GM12878 (cell line): ENCODE measurements at regions not wholly inside any gene's neighbourhood (a gene's known extent, or its start where the extent isn't known, plus 50 kb on each side); places are given as distances from the start of the nearest gene placed in this dataset.

Source experiments
- ATAC-seq: fragments of 200-7000 bp; cut with Tn5 transposase; 3 replicates; pipeline ENCODE4 v1.9.1; 2020; ENCODE audit warnings: mild to moderate bottlenecking, moderate library complexity
- BruUV-seq: library from RNA; stranded (reverse); fragments of 400-500 nt; replicated peaks from 2 replicates; lab custom pipeline; 2021; lab: Mats Ljungman, UMichigan
- CTCF ChIA-PET: fragments of 300-600 bp; sonication (Branson Sonifier 250); formaldehyde crosslinking; extraction: SDS; loops from one replicate; lab custom pipeline; 2021; ENCODE audit warnings: inconsistent platforms; lab: Yijun Ruan, JAX
- POLR2A ChIA-PET: fragments of 350-600 bp; formaldehyde crosslinking; extraction: SDS; loops from one replicate; lab custom pipeline; 2021; ENCODE audit warnings: inconsistent platforms; lab: Charles Lee
- RAD21 ChIA-PET: fragments of 300-600 bp; sonication (Branson Sonifier 250); formaldehyde crosslinking; loops from one replicate; lab custom pipeline; 2023; ENCODE audit warnings: antibody characterized with exemption; ENCODE audit not compliant: unreplicated experiment; lab: Charles Lee
- SMC1A ChIA-PET: fragments of 300-600 bp; sonication (Branson Sonifier 250); formaldehyde crosslinking; loops from one replicate; lab custom pipeline; 2023; ENCODE audit not compliant: unreplicated experiment, uncharacterized antibody; lab: Charles Lee
- DNase-seq: peaks from one replicate; pipeline ENCODE4 v3.0.0-alpha.2; 2011; ENCODE audit warnings: low read depth, low spot score
- FAIRE-seq: peaks from 3 replicates; lab custom pipeline; 2011; peaks lifted over from hg19 to GRCh38; lab: Jason Lieb, UNC
- H2AFZ ChIP-seq: 2 replicates; pipeline ENCODE4 v1.6.0; 2011; ENCODE audit warnings: low read depth, low read length, control low read depth; ENCODE audit not compliant: control insufficient read depth
- H3K27ac ChIP-seq: 2 replicates; pipeline ENCODE4 v1.5.1; 2011; ENCODE audit warnings: control low read depth; ENCODE audit not compliant: control insufficient read depth, insufficient read depth
- H3K27me3 ChIP-seq, 2 experiments: replicated peaks in 1 of 2; 2 replicates each; pipeline versions ENCODE4 v1.6.0 to v1.6.1; 2011; ENCODE audit warnings: low read length in 1 of 2; ENCODE audit not compliant: control insufficient read depth in 2 of 2, insufficient read depth in 2 of 2
- H3K36me3 ChIP-seq, 2 experiments: 2 replicates each; pipeline ENCODE4 v1.5.1; 2011; ENCODE audit warnings: low read length in 1 of 2; ENCODE audit not compliant: control insufficient read depth in 2 of 2, insufficient read depth in 2 of 2
- H3K4me1 ChIP-seq: 2 replicates; pipeline ENCODE4 v1.6.1; 2011; ENCODE audit warnings: mild to moderate bottlenecking, low read length, moderate library complexity, mixed read lengths; ENCODE audit not compliant: control insufficient read depth, insufficient read depth
- H3K4me2 ChIP-seq: 2 replicates; pipeline ENCODE4 v1.6.0; 2011; ENCODE audit warnings: control low read depth; ENCODE audit not compliant: control insufficient read depth, insufficient read depth
- H3K4me3 ChIP-seq: fragments of 200-600 bp; sonication (generic); 2 replicates; pipeline ENCODE4 v1.5.1; 2016
- H3K79me2 ChIP-seq: 2 replicates; pipeline ENCODE4 v1.6.0; 2011; ENCODE audit warnings: low read length; ENCODE audit not compliant: control insufficient read depth, insufficient read depth
- H3K9ac ChIP-seq: 2 replicates; pipeline ENCODE4 v1.8.0; 2011; ENCODE audit warnings: low read length, control low read depth, mixed read lengths; ENCODE audit not compliant: control insufficient read depth, insufficient read depth
- H3K9me3 ChIP-seq: replicated peaks from 3 replicates; pipeline ENCODE4 v1.5.1; 2011; ENCODE audit warnings: mild to moderate bottlenecking, low read length; ENCODE audit not compliant: control insufficient read depth, insufficient read depth
- H4K20me1 ChIP-seq: 2 replicates; pipeline ENCODE4 v1.6.0; 2011; ENCODE audit not compliant: control insufficient read depth, insufficient read depth
- BCL11A ChIP-seq: IDR thresholded peaks from 2 replicates; pipeline ENCODE4 v1.6.1; 2011; ENCODE audit warnings: low read depth, low read length
- CHD1 ChIP-seq: IDR thresholded peaks from 2 replicates; pipeline ENCODE4 v1.6.1; 2012; ENCODE audit warnings: low read depth, low read length, improper control_type of control experiment
- HCFC1 ChIP-seq: fragments of 150-350 bp; IDR thresholded peaks from 2 replicates; pipeline ENCODE4 v1.6.1; 2014; ENCODE audit warnings: low read length
- LARP7 ChIP-seq: fragments of 450-650 bp; IDR thresholded peaks from 2 replicates; pipeline ENCODE4 v1.6.1; 2017; ENCODE audit warnings: mild to moderate bottlenecking
- NFIC ChIP-seq: IDR thresholded peaks from 2 replicates; pipeline ENCODE4 v1.6.1; 2012; ENCODE audit warnings: low read depth, mild to moderate bottlenecking, inconsistent platforms, low read length, moderate library complexity
- NFXL1 ChIP-seq: fragments of 450-650 bp; IDR thresholded peaks from 2 replicates; pipeline ENCODE4 v1.6.1; 2017; ENCODE audit warnings: antibody characterized with exemption, mild to moderate bottlenecking, borderline replicate concordance
- RB1 ChIP-seq: fragments of 450-650 bp; formaldehyde crosslinking; IDR thresholded peaks from 2 replicates; pipeline ENCODE4 v1.6.1; 2017; ENCODE audit warnings: mild to moderate bottlenecking, borderline replicate concordance
- TARDBP ChIP-seq: IDR thresholded peaks from 2 replicates; pipeline ENCODE4 v1.6.1; 2016; ENCODE audit warnings: borderline replicate concordance
- TBL1XR1 ChIP-seq: IDR thresholded peaks from 2 replicates; pipeline ENCODE4 v1.6.1; 2012; ENCODE audit warnings: low read depth, low read length, improper control_type of control experiment
- ZNF207 ChIP-seq: fragments of 450-650 bp; IDR thresholded peaks from 2 replicates; pipeline ENCODE4 v1.6.1; 2014; ENCODE audit warnings: antibody characterized with exemption, mild to moderate bottlenecking, borderline replicate concordance
- WGBS: methylation state at CpG from one replicate; pipeline ENCODE4 v1.1.6; 2016; ENCODE audit warnings: low lambda C conversion rate; ENCODE audit not compliant: insufficient replicate concordance, insufficient coverage; ENCODE audit errors: missing lambda C conversion rate; 5-methylcytosine and 5-hydroxymethylcytosine counted together
- in situ Hi-C: fragments of 300-500 bp; cut with MboI; formaldehyde crosslinking; loops from 9 replicates; pipeline ENCODE4 v1.14.3; 2018; ENCODE audit warnings: mixed read lengths
- intact Hi-C: fragments of 100-400 bp; cut with micrococcal nuclease; formaldehyde crosslinking; loops from one replicate; pipeline ENCODE4 v1.14.2; 2022; ENCODE audit not compliant: unreplicated experiment
- TF ChIP-seq, protein P1 (sequence below): fragments of 450-650 bp; IDR thresholded peaks from 2 replicates; pipeline ENCODE4 v1.6.1; 2017; ENCODE audit warnings: mild to moderate bottlenecking
- TF ChIP-seq, protein P2 (sequence below): IDR thresholded peaks from 2 replicates; pipeline ENCODE4 v1.6.1; 2012; ENCODE audit warnings: improper control_type of control experiment, low read depth, low read length; ENCODE audit not compliant: insufficient replicate concordance
- TF ChIP-seq, protein P3 (sequence below): fragments of 450-650 bp; formaldehyde crosslinking; IDR thresholded peaks from 2 replicates; pipeline ENCODE4 v1.5.0; 2022; ENCODE audit warnings: mild to moderate bottlenecking, missing genetic modification characterization
- TF ChIP-seq, protein P4 (sequence below): fragments of 450-650 bp; IDR thresholded peaks from 2 replicates; pipeline ENCODE4 v1.6.1; 2017; ENCODE audit warnings: low read depth, mild to moderate bottlenecking, moderate library complexity

DNA sequence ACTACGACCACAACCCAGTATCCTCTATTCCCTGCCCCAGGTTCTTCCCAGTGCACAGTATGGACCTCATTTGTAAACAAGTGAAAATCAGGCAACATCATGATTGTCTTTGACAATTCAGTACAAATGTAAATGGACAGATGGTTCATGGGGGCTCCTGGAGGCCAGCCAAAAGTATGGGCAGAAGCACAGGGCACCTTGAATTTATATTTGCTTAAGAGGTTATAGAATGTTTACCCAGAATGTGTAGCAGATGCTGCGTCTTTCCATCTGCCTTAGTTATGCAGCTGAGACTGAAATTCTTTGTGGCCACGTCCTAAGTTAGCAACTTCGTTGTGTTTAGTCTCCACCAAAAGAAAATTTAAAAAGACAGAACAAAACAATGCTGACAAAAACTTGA lies 559.6 kb upstream of the NRSN1 start:
- ChIA-PET RAD21 (no interaction called here), POLR2A (no interaction called here), SMC1A (no interaction called here), CTCF (no interaction called here)
- intact Hi-C loops, result no loop called here
- ATAC-seq (no peak), FAIRE-seq (no peak), DNase-seq (no peak)
- WGBS, result 17% methylated on average over 4 of the region's 4 CpGs
- Histone ChIP-seq H3K9ac (no peak overlapping the region), H3K4me2 (no peak overlapping the region), H3K27me3 (no peaks in the 10 kb centered on the region; a peak in 1 of 4 replicates), H3K4me1 (no peaks in the 10 kb centered on the region), H3K79me2 (no peaks in the 10 kb centered on the region), H3K4me3 (no peak overlapping the region), H3K36me3 (no peaks in the 10 kb centered on the region), H3K27ac (no peak overlapping the region), H3K9me3 (no peaks in the 10 kb centered on the region), H2AFZ (no peak overlapping the region), H4K20me1 (no peaks in the 10 kb centered on the region)
- no TSS peak for BruUV-seq
- in situ Hi-C loops, result no loop called here
- TF ChIP-seq HCFC1 (no peak), ZNF207 (no peak), BCL11A (no peak), NFXL1 (no peak), TBL1XR1 (no peak), TARDBP (no peak), RB1 (no peak), CHD1 (no peak), LARP7 (no peak), NFIC (no peak)
- TF ChIP-seq, protein P1, sequence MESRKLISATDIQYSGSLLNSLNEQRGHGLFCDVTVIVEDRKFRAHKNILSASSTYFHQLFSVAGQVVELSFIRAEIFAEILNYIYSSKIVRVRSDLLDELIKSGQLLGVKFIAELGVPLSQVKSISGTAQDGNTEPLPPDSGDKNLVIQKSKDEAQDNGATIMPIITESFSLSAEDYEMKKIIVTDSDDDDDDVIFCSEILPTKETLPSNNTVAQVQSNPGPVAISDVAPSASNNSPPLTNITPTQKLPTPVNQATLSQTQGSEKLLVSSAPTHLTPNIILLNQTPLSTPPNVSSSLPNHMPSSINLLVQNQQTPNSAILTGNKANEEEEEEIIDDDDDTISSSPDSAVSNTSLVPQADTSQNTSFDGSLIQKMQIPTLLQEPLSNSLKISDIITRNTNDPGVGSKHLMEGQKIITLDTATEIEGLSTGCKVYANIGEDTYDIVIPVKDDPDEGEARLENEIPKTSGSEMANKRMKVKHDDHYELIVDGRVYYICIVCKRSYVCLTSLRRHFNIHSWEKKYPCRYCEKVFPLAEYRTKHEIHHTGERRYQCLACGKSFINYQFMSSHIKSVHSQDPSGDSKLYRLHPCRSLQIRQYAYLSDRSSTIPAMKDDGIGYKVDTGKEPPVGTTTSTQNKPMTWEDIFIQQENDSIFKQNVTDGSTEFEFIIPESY, result no peak
- TF ChIP-seq, protein P2, sequence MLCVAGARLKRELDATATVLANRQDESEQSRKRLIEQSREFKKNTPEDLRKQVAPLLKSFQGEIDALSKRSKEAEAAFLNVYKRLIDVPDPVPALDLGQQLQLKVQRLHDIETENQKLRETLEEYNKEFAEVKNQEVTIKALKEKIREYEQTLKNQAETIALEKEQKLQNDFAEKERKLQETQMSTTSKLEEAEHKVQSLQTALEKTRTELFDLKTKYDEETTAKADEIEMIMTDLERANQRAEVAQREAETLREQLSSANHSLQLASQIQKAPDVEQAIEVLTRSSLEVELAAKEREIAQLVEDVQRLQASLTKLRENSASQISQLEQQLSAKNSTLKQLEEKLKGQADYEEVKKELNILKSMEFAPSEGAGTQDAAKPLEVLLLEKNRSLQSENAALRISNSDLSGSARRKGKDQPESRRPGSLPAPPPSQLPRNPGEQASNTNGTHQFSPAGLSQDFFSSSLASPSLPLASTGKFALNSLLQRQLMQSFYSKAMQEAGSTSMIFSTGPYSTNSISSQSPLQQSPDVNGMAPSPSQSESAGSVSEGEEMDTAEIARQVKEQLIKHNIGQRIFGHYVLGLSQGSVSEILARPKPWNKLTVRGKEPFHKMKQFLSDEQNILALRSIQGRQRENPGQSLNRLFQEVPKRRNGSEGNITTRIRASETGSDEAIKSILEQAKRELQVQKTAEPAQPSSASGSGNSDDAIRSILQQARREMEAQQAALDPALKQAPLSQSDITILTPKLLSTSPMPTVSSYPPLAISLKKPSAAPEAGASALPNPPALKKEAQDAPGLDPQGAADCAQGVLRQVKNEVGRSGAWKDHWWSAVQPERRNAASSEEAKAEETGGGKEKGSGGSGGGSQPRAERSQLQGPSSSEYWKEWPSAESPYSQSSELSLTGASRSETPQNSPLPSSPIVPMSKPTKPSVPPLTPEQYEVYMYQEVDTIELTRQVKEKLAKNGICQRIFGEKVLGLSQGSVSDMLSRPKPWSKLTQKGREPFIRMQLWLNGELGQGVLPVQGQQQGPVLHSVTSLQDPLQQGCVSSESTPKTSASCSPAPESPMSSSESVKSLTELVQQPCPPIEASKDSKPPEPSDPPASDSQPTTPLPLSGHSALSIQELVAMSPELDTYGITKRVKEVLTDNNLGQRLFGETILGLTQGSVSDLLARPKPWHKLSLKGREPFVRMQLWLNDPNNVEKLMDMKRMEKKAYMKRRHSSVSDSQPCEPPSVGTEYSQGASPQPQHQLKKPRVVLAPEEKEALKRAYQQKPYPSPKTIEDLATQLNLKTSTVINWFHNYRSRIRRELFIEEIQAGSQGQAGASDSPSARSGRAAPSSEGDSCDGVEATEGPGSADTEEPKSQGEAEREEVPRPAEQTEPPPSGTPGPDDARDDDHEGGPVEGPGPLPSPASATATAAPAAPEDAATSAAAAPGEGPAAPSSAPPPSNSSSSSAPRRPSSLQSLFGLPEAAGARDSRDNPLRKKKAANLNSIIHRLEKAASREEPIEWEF, result no peak
- TF ChIP-seq, protein P3, sequence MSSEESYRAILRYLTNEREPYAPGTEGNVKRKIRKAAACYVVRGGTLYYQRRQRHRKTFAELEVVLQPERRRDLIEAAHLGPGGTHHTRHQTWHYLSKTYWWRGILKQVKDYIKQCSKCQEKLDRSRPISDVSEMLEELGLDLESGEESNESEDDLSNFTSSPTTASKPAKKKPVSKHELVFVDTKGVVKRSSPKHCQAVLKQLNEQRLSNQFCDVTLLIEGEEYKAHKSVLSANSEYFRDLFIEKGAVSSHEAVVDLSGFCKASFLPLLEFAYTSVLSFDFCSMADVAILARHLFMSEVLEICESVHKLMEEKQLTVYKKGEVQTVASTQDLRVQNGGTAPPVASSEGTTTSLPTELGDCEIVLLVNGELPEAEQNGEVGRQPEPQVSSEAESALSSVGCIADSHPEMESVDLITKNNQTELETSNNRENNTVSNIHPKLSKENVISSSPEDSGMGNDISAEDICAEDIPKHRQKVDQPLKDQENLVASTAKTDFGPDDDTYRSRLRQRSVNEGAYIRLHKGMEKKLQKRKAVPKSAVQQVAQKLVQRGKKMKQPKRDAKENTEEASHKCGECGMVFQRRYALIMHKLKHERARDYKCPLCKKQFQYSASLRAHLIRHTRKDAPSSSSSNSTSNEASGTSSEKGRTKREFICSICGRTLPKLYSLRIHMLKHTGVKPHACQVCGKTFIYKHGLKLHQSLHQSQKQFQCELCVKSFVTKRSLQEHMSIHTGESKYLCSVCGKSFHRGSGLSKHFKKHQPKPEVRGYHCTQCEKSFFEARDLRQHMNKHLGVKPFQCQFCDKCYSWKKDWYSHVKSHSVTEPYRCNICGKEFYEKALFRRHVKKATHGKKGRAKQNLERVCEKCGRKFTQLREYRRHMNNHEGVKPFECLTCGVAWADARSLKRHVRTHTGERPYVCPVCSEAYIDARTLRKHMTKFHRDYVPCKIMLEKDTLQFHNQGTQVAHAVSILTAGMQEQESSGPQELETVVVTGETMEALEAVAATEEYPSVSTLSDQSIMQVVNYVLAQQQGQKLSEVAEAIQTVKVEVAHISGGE (CRISPR knock-in tag), result no peak
- TF ChIP-seq, protein P4, sequence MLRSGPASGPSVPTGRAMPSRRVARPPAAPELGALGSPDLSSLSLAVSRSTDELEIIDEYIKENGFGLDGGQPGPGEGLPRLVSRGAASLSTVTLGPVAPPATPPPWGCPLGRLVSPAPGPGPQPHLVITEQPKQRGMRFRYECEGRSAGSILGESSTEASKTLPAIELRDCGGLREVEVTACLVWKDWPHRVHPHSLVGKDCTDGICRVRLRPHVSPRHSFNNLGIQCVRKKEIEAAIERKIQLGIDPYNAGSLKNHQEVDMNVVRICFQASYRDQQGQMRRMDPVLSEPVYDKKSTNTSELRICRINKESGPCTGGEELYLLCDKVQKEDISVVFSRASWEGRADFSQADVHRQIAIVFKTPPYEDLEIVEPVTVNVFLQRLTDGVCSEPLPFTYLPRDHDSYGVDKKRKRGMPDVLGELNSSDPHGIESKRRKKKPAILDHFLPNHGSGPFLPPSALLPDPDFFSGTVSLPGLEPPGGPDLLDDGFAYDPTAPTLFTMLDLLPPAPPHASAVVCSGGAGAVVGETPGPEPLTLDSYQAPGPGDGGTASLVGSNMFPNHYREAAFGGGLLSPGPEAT, result no peak
